ENCODE measurements at regions not wholly inside any gene's neighbourhood (a gene's known extent, or its start where the extent isn't known, plus 50 kb on each side); places are given as distances from the start of the nearest gene placed in this dataset.

GRCh38 chr4:154953691-154954090 is 172.6 kb downstream of the RBM46 start:
- TF ChIP-seq EZH2 (IDR thresholded peaks at IDR 0.05; ENCODE audit: insufficient read depth, poor library complexity, severe bottlenecking) = no peak
- no peak for TF ChIP-seq EZH2phosphoT487 (IDR thresholded peaks at IDR 0.05; ENCODE audit: insufficient read depth, low read depth)
